Neural progenitor cell (in vitro differentiated cells): ENCODE measurements at regions not wholly inside any gene's neighbourhood (a gene's known extent, or its start where the extent isn't known, plus 50 kb on each side); places are given as distances from the start of the nearest gene placed in this dataset.

ENCODE experiments used
- CTCF ChIP-seq: fragments of 200-600 bp; sonication (generic); IDR thresholded peaks from 2 replicates; pipeline ENCODE4 v1.5.1; 2017; ENCODE audit warnings: antibody characterized with exemption, mild to moderate bottlenecking
- EZH2 ChIP-seq: fragments of 200-600 bp; sonication (generic); IDR thresholded peaks from 2 replicates; pipeline ENCODE4 v1.6.1; 2017; ENCODE audit warnings: antibody characterized with exemption, mild to moderate bottlenecking, moderate library complexity
- EZH2phosphoT487 ChIP-seq: fragments of 200-600 bp; sonication (generic); IDR thresholded peaks from 2 replicates; pipeline ENCODE4 v1.6.1; 2017; ENCODE audit warnings: antibody characterized with exemption

GRCh38 chr10:27413831-27414348 is 90.2 kb upstream of the RAB18 start:
- TF ChIP-seq CTCF (no peak), EZH2phosphoT487 (no peak), EZH2 (no peak)
